ENCODE measurements at regions not wholly inside any gene's neighbourhood (a gene's known extent, or its start where the extent isn't known, plus 50 kb on each side); places are given as distances from the start of the nearest gene placed in this dataset.

- Mint-ChIP-seq H3K4me3 (no peak overlapping the region), H3K9me3 (ENCODE audit: insufficient read depth) (no peaks in the 10 kb centered on the region), H3K27me3 (peaks cover 23% of the 10 kb centered on the region), H3K27ac (no peak overlapping the region), H3K4me1 (no peaks in the 10 kb centered on the region)
- Histone ChIP-seq H4K20me1 (ENCODE audit: control insufficient read depth, insufficient read depth, low read length, poor library complexity, severe bottlenecking) (no peaks in the 10 kb centered on the region), H3K27ac (ENCODE audit: low read length in 2 of 2) (no peak overlapping the region), H3K9ac (ENCODE audit: low read length) (no peak overlapping the region), H3K4me3 (ENCODE audit: control extremely low read depth in 1 of 5, extremely low read depth in 1 of 5, insufficient read depth in 1 of 5, low read depth in 2 of 5, low read length in 4 of 5) (no peak overlapping the region), H3K36me3 (replicated peaks in 1 of 2; ENCODE audit: control extremely low read depth in 1 of 2, control insufficient read depth in 1 of 2, extremely low read depth in 1 of 2, insufficient read depth in 2 of 2, low read length in 1 of 2) (no peaks in the 10 kb centered on the region), H3K4me2 (replicated peaks; ENCODE audit: low read depth, low read length, poor library complexity, severe bottlenecking) (no peak overlapping the region), H3K79me2 (ENCODE audit: control insufficient read depth, insufficient read depth, low read length) (no peaks in the 10 kb centered on the region), H3K27me3 (replicated peaks in 1 of 4; ENCODE audit: control extremely low read depth in 1 of 4, control insufficient read depth in 3 of 4, insufficient read depth in 4 of 4, low read length in 3 of 4) (peaks cover 0 to 11% (median 2%) of the 10 kb centered on the region in 4 experiments), H3K4me1 (ENCODE audit: control insufficient read depth in 2 of 2, insufficient read depth in 2 of 2, low read length in 2 of 2) (no peaks in the 10 kb centered on the region), H3K9me3 (ENCODE audit: control extremely low read depth in 1 of 3, control insufficient read depth in 2 of 3, insufficient read depth in 1 of 3, low read length in 2 of 3) (no peaks in the 10 kb centered on the region), H2AFZ (ENCODE audit: insufficient read depth, low read depth, low read length, poor library complexity, severe bottlenecking) (no peak overlapping the region)
- whole genome bisulfite sequencing (ENCODE audit: insufficient coverage), result 73% methylated on average over 3 of the region's 6 CpGs
- TF ChIP-seq CTCF (IDR thresholded peaks at IDR 0.05) (no peak), EZH2 (IDR thresholded peaks at IDR 0.05; ENCODE audit: borderline replicate concordance, insufficient read depth, low read depth, low read length, poor library complexity, severe bottlenecking) (no peak)
- DNase-seq, result no peak
- no peak for ATAC-seq (ENCODE audit: low read depth)
- intact Hi-C loops (cut with micrococcal nuclease), result no loop called here
- CTCF ChIA-PET, result interaction anchor here (0.6 kb wide), 1 partner anchor 140 kb away, joined by 3 read pairs; no protein-coding TSS in a partner anchor
- POLR2A ChIA-PET, result no interaction called here
These were observed 69.4 kb downstream of the CYCS start for GRCh38 chr7:25055520-25056220.

DNA sequence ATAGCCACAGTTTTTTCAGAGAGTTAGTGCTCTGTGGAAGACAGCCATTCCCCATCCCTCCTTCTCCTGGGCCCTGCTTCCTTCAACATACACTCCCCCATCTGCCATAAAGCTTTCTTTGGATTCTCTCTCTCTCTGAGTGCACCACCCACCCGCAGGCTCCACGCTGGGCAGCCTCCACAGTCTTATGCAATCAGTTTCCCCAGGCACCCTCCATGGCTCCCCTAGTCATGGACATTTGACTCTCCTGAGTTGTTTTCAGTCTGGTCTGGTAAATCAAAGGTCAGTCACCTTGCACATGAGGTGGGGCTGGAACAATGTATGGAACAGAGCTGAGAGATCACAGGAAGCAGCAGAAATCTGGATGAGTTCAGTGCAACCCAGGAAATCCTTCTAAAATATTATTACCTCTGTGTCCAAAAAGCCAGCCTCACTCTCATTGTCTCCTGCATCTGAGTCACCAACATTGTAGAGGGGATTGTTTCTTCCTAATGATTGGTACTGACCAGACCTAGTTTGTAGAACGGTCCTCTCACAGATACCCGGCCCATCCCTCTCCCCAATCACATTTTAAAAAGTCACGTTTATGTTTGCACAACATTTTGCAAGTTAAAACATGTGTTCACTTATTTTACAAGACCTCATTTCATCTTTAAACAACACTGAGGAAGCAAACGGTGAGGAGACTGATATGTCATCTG is 70.1 kb downstream of the CYCS start:
- no peak overlapping the region for H3K4me3 Mint-ChIP-seq
- no peaks in the 10 kb centered on the region for H3K9me3 ChIP-seq (ENCODE audit: control extremely low read depth in 1 of 3, control insufficient read depth in 2 of 3, insufficient read depth in 1 of 3, low read length in 2 of 3)
- no peaks in the 10 kb centered on the region for H3K36me3 ChIP-seq (replicated peaks in 1 of 2; ENCODE audit: control extremely low read depth in 1 of 2, control insufficient read depth in 1 of 2, extremely low read depth in 1 of 2, insufficient read depth in 2 of 2, low read length in 1 of 2)
- H4K20me1 ChIP-seq (ENCODE audit: control insufficient read depth, insufficient read depth, low read length, poor library complexity, severe bottlenecking), result no peaks in the 10 kb centered on the region
- H3K4me1 Mint-ChIP-seq, result no peaks in the 10 kb centered on the region
- CTCF ChIA-PET, result no interaction called here
- peaks cover 0 to 11% (median 2%) of the 10 kb centered on the region in 4 experiments for H3K27me3 ChIP-seq (replicated peaks in 1 of 4; ENCODE audit: control extremely low read depth in 1 of 4, control insufficient read depth in 3 of 4, insufficient read depth in 4 of 4, low read length in 3 of 4)
- DNase-seq (no peak), ATAC-seq (ENCODE audit: low read depth) (no peak)
- no peaks in the 10 kb centered on the region for H3K9me3 Mint-ChIP-seq (ENCODE audit: insufficient read depth)
- H3K9ac ChIP-seq (ENCODE audit: low read length), result no peak overlapping the region
- H3K27me3 Mint-ChIP-seq, result peaks cover 24% of the 10 kb centered on the region
- no peak overlapping the region for H2AFZ ChIP-seq (ENCODE audit: insufficient read depth, low read depth, low read length, poor library complexity, severe bottlenecking)
- WGBS (ENCODE audit: insufficient coverage), result 100% methylated on average over 2 of the region's 6 CpGs
- TF ChIP-seq EZH2 (IDR thresholded peaks at IDR 0.05; ENCODE audit: borderline replicate concordance, insufficient read depth, low read depth, low read length, poor library complexity, severe bottlenecking) (no peak), CTCF (IDR thresholded peaks at IDR 0.05) (no peak)
- H3K27ac ChIP-seq (ENCODE audit: low read length in 2 of 2), result no peak overlapping the region
- H3K4me3 ChIP-seq (ENCODE audit: control extremely low read depth in 1 of 5, extremely low read depth in 1 of 5, insufficient read depth in 1 of 5, low read depth in 2 of 5, low read length in 4 of 5), result no peak overlapping the region
- no peaks in the 10 kb centered on the region for H3K79me2 ChIP-seq (ENCODE audit: control insufficient read depth, insufficient read depth, low read length)
- POLR2A ChIA-PET, result no interaction called here
- intact Hi-C loops (cut with micrococcal nuclease), result no loop called here
- H3K4me2 ChIP-seq (replicated peaks; ENCODE audit: low read depth, low read length, poor library complexity, severe bottlenecking), result no peak overlapping the region
- H3K4me1 ChIP-seq (ENCODE audit: control insufficient read depth in 2 of 2, insufficient read depth in 2 of 2, low read length in 2 of 2), result no peaks in the 10 kb centered on the region
- H3K27ac Mint-ChIP-seq, result no peak overlapping the region

Measured in B cell (primary cell).